ENCODE measurements at regions not wholly inside any gene's neighbourhood (a gene's known extent, or its start where the extent isn't known, plus 50 kb on each side); places are given as distances from the start of the nearest gene placed in this dataset.

DNA sequence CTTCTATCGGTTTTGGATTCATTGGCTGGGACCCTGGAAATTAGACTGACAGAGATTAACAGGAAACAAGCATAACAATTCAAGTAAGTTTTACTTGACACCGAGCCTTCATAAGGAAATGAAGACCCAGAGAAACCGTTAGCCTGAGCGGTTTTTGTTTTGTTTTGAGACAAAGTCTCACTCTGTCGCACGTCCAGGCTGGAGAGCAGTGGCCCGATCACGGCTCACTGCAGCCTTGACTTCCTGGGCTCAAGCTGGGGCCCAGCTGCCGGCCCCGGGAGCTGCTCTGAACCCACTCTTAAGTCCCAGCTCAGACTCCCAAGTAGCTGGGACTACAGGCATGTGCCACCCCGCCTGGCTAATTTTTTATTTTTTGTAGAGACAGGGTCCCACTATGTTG lies 321.3 kb downstream of the SEC14L1 start:
- DNase-seq (ENCODE audit: insufficient read length, low spot score) (no peak), FAIRE-seq (peak; percentile 90)
- TF ChIP-seq TAF1 (IDR thresholded peaks at IDR 0.05; ENCODE audit: low read depth, low read length) (no peak), SPI1 (IDR thresholded peaks at IDR 0.05; ENCODE audit: low read depth, low read length) (peak; percentile 24; the same call in 1 of the 2 replicates), POLR2AphosphoS5 (IDR thresholded peaks at IDR 0.05; ENCODE audit: low read depth, low read length) (no peak; the same call in 1 of the 2 replicates), PAX5 (IDR thresholded peaks at IDR 0.05; ENCODE audit: insufficient read depth, low read length, severe bottlenecking) (peak; percentile 24), POLR2A (IDR thresholded peaks at IDR 0.05; ENCODE audit: low read depth, low read length) (no peak), POU2F2 (IDR thresholded peaks at IDR 0.05; ENCODE audit: low read depth, low read length) (no peak; the same call in 1 of the 2 replicates)

- TF ChIP-seq PAX5 (IDR thresholded peaks at IDR 0.05; ENCODE audit: insufficient read depth, low read length, severe bottlenecking) (no peak), POLR2AphosphoS5 (IDR thresholded peaks at IDR 0.05; ENCODE audit: low read depth, low read length) (no peak), TAF1 (IDR thresholded peaks at IDR 0.05; ENCODE audit: low read depth, low read length) (no peak), POU2F2 (IDR thresholded peaks at IDR 0.05; ENCODE audit: low read depth, low read length) (no peak)
- FAIRE-seq (peak; percentile 48), DNase-seq (ENCODE audit: insufficient read length, low spot score) (no peak)
Observed at GRCh38 chr17:77462553-77463497, 322.1 kb downstream of the SEC14L1 start.

GRCh38 chr17:77464988-77465357 lies 324.2 kb downstream of the SEC14L1 start:
- FAIRE-seq (peak; percentile 48), DNase-seq (ENCODE audit: insufficient read length, low spot score) (no peak)
- TF ChIP-seq POLR2AphosphoS5 (IDR thresholded peaks at IDR 0.05; ENCODE audit: low read depth, low read length) (no peak), PAX5 (IDR thresholded peaks at IDR 0.05; ENCODE audit: insufficient read depth, low read length, severe bottlenecking) (no peak), POU2F2 (IDR thresholded peaks at IDR 0.05; ENCODE audit: low read depth, low read length) (no peak), TAF1 (IDR thresholded peaks at IDR 0.05; ENCODE audit: low read depth, low read length) (no peak), POLR2A (IDR thresholded peaks at IDR 0.05; ENCODE audit: low read depth, low read length) (no peak), SPI1 (IDR thresholded peaks at IDR 0.05; ENCODE audit: low read depth, low read length) (no peak)

GRCh38 chr17:77465358-77466041 lies 324.7 kb downstream of the SEC14L1 start:
- peak; percentile 97 for TF ChIP-seq SPI1 (IDR thresholded peaks at IDR 0.05; ENCODE audit: low read depth, low read length)
- peak; percentile 66; the same call in 1 of the 2 replicates for TF ChIP-seq POU2F2 (IDR thresholded peaks at IDR 0.05; ENCODE audit: low read depth, low read length)
- TF ChIP-seq POLR2AphosphoS5 (IDR thresholded peaks at IDR 0.05; ENCODE audit: low read depth, low read length) = no peak
- no peak for TF ChIP-seq POLR2A (IDR thresholded peaks at IDR 0.05; ENCODE audit: low read depth, low read length)
- peak; percentile 92 for FAIRE-seq
- DNase-seq (ENCODE audit: insufficient read length, low spot score) = peak; percentile 84

DNA sequence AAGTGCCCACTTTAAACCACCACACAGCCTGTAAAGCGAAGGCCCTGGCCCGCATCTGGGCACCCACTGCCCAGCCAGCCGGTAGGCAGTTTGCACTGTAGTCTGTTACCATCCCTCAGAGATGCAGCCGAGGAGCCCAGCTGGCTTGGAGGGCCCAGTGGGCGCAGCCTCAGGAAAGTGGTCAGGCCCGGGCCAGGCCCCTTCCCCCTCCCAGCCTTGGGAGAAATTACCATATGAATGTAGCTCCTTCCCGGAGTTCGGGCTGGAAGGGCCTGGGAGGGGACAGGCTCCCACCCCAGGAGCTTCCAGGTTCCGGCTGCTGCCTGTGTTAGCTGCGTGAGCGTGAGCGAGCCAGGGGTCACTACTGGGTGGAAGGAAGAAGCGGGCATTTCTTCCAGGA lies 325.4 kb downstream of the SEC14L1 start:
- FAIRE-seq (no peak), DNase-seq (ENCODE audit: insufficient read length, low spot score) (no peak)
- TF ChIP-seq POU2F2 (IDR thresholded peaks at IDR 0.05; ENCODE audit: low read depth, low read length) = no peak
- TF ChIP-seq PAX5 (IDR thresholded peaks at IDR 0.05; ENCODE audit: insufficient read depth, low read length, severe bottlenecking) = no peak
- no peak for TF ChIP-seq TAF1 (IDR thresholded peaks at IDR 0.05; ENCODE audit: low read depth, low read length)
- no peak for TF ChIP-seq POLR2A (IDR thresholded peaks at IDR 0.05; ENCODE audit: low read depth, low read length)

DNA sequence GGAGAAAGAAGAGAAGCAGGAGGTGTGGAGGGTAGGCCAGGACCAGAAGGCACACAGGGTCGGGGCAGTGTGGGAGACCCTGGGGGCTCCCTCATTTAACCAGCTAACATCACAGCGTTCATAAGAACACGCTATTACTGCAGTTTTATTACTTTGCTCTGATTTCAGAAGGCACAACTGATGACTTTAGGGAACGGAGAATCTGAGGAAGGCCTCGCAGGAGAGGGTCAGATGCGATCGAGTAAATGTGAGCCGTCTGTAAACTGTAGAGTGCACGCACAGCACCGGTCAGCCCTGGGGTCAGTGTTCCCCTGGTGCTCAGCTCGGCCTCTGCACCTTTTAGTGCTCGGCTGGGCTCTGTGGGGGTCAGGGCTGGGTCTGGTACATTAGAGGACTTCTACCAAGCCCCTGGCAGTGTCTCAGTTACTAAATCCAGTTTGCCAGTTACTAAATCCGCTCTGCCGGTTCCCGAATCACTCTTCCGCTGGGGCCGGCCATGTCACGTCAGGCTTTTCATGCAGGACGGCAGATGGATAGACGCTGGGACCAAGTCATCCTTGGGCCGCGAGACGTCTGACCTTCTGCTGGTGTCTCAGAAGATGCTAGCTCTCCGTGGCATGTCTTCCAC lies 325.9 kb downstream of the SEC14L1 start:
- TF ChIP-seq TAF1 (IDR thresholded peaks at IDR 0.05; ENCODE audit: low read depth, low read length) = no peak
- TF ChIP-seq POU2F2 (IDR thresholded peaks at IDR 0.05; ENCODE audit: low read depth, low read length) = no peak
- FAIRE-seq = no peak

DNA sequence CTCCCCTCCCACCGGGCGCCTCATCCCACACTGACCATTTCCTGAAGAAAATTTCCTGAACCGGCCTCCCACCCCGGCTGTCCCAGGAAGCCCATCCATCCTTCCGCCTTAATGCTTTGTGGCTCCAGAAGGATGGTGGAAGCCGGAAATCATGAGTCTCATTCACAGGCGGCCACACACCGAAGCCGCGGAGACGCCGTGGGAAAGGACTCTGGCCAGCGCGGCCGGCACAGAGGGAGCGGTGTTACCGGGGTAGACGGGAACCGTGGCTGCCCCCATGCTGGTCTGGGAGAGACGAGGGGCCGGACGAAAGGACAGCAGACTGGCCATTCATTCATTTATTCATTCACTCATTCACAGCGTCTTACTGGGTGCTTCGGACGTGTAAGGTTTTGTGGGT lies 326.8 kb downstream of the SEC14L1 start:
- TF ChIP-seq POLR2A (IDR thresholded peaks at IDR 0.05; ENCODE audit: low read depth, low read length) (no peak), TAF1 (IDR thresholded peaks at IDR 0.05; ENCODE audit: low read depth, low read length) (no peak), PAX5 (IDR thresholded peaks at IDR 0.05; ENCODE audit: insufficient read depth, low read length, severe bottlenecking) (no peak)
- FAIRE-seq (no peak), DNase-seq (ENCODE audit: insufficient read length, low spot score) (no peak)

More for the DNA sequence above, 325.9 kb downstream of the SEC14L1 start:
- DNase-seq (ENCODE audit: insufficient read length, low spot score) = no peak

DNA sequence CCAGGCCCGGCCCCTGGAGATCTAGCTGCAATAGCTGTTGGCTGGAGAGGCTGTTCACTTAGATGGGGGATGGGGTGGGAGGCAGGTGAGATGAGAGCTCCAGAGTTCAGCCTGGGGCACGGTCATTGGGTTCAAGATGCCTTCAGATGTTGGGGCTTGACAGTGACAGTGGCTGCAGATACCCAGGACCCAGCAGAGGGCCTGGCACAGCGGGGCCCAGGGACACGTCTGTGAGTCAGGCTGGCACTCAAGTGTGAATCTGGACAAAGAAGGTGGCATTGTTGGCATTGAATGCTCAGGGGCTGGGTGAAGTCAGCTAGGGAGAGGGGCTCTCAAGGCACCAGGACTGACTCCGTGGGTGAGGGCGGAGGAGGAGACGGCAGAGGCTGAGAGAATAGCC lies 328.1 kb downstream of the SEC14L1 start:
- FAIRE-seq (no peak), DNase-seq (ENCODE audit: insufficient read length, low spot score) (no peak)
- TF ChIP-seq POU2F2 (IDR thresholded peaks at IDR 0.05; ENCODE audit: low read depth, low read length) (no peak), TAF1 (IDR thresholded peaks at IDR 0.05; ENCODE audit: low read depth, low read length) (no peak), POLR2AphosphoS5 (IDR thresholded peaks at IDR 0.05; ENCODE audit: low read depth, low read length) (no peak), POLR2A (IDR thresholded peaks at IDR 0.05; ENCODE audit: low read depth, low read length) (no peak), PAX5 (IDR thresholded peaks at IDR 0.05; ENCODE audit: insufficient read depth, low read length, severe bottlenecking) (no peak), SPI1 (IDR thresholded peaks at IDR 0.05; ENCODE audit: low read depth, low read length) (no peak)

DNA sequence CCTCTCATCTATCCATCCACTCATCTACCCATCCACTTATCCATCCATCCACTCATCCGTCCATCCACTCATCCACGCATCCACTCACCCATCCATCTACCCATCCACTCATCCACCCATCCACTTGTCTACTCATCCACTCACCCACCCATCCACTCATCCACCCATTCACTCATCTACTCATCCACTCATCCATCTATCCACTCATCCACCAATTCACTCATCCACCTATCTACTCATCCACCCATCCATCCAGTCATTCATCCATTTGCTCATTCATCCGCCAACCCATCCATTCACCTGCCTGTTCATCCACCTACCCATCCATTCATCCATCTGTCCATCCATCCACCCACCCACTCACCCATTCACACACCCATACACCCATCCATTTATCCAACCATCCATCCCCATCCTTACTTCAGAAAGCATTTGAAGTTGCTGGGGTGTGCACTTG lies 329.6 kb downstream of the SEC14L1 start:
- DNase-seq (ENCODE audit: insufficient read length, low spot score) (no peak), FAIRE-seq (peak; percentile 31)
- TF ChIP-seq TAF1 (IDR thresholded peaks at IDR 0.05; ENCODE audit: low read depth, low read length) (no peak), POLR2AphosphoS5 (IDR thresholded peaks at IDR 0.05; ENCODE audit: low read depth, low read length) (no peak), POU2F2 (IDR thresholded peaks at IDR 0.05; ENCODE audit: low read depth, low read length) (no peak), PAX5 (IDR thresholded peaks at IDR 0.05; ENCODE audit: insufficient read depth, low read length, severe bottlenecking) (no peak), SPI1 (IDR thresholded peaks at IDR 0.05; ENCODE audit: low read depth, low read length) (no peak), POLR2A (IDR thresholded peaks at IDR 0.05; ENCODE audit: low read depth, low read length) (no peak)
